ENCODE measurements at regions not wholly inside any gene's neighbourhood (a gene's known extent, or its start where the extent isn't known, plus 50 kb on each side); places are given as distances from the start of the nearest gene placed in this dataset.

- TF ChIP-seq, protein P1, sequence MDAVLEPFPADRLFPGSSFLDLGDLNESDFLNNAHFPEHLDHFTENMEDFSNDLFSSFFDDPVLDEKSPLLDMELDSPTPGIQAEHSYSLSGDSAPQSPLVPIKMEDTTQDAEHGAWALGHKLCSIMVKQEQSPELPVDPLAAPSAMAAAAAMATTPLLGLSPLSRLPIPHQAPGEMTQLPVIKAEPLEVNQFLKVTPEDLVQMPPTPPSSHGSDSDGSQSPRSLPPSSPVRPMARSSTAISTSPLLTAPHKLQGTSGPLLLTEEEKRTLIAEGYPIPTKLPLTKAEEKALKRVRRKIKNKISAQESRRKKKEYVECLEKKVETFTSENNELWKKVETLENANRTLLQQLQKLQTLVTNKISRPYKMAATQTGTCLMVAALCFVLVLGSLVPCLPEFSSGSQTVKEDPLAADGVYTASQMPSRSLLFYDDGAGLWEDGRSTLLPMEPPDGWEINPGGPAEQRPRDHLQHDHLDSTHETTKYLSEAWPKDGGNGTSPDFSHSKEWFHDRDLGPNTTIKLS (IDR thresholded peaks at IDR 0.05; ENCODE audit: borderline replicate concordance, low read depth): no peak
These were observed 61.8 kb upstream of the DCC start (continued) for GRCh38 chr18:52278191-52278590.

DNA sequence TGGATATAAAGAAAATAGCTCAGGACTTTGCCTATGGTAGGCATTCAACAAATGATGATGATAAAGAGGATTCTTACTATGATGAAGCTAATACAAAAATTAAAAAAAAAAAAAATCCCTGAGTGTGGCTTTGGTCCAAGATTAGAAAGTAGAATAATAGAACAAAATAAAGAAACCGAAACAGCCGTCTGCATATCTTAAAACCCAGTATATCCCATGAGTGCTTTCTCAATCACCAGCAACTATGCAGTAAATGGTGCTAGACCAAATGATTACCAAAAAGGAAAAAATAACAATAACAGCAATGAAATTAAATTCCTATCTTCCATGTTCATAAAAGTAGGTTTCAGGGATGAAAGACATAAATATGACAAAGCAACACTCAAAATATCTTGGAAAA lies 59.3 kb upstream of the DCC start:
- POLR2A ChIA-PET: no interaction called here
- WGBS (ENCODE audit: insufficient coverage, low coverage, missing lambda C conversion rate): 0% methylated on average over 2 of the region's 2 CpGs
- intact Hi-C loops (cut with micrococcal nuclease) (no loop called here), in situ Hi-C loops (cut with MboI) (loop anchor here (25.0 kb wide), 1 partner anchor 1168 kb away; no protein-coding TSS in a partner anchor)
- Histone ChIP-seq H3K9ac (ENCODE audit: insufficient read depth in 1 of 2, low read depth in 2 of 2, low read length in 2 of 2) (no peak overlapping the region), H3K36me3 (ENCODE audit: control insufficient read depth, insufficient read depth, low read length) (no peaks in the 10 kb centered on the region), H3K9me1 (ENCODE audit: control insufficient read depth, insufficient read depth, low read length) (no peaks in the 10 kb centered on the region), H3K4me1 (replicated peaks in 1 of 2; ENCODE audit: control insufficient read depth in 2 of 2, insufficient read depth in 2 of 2, low read length in 2 of 2) (no peaks in the 10 kb centered on the region), H3K9me3 (replicated peaks; ENCODE audit: control insufficient read depth, insufficient read depth, low read depth, low read length) (no peaks in the 10 kb centered on the region), H3K27me3 (ENCODE audit: control insufficient read depth in 2 of 2, insufficient read depth in 2 of 2, low read length in 2 of 2) (no peaks in the 10 kb centered on the region), H3K27ac (ENCODE audit: extremely low read depth, low read depth, low read length) (no peak overlapping the region), H3K4me3 (no peak overlapping the region), H3K4me2 (ENCODE audit: insufficient read depth, low read length) (no peak overlapping the region), H2AFZ (ENCODE audit: low read depth, low read length) (no peak overlapping the region), H4K20me1 (replicated peaks; ENCODE audit: control insufficient read depth, insufficient read depth, low read length) (no peaks in the 10 kb centered on the region), H3K79me2 (ENCODE audit: control insufficient read depth, insufficient read depth, low read length) (no peaks in the 10 kb centered on the region)
- no peak for DNase-seq (ENCODE audit: extremely low read depth in 1 of 4, low spot score in 3 of 4)
- no peak for FAIRE-seq
- CTCF ChIA-PET (ENCODE audit: low intra/inter-chr PET ratio): no interaction called here
- TF ChIP-seq ZNF436 (CRISPR knock-in tag; IDR thresholded peaks at IDR 0.05) (no peak), MED1 (CRISPR knock-in tag; IDR thresholded peaks at IDR 0.05; ENCODE audit: borderline replicate concordance) (no peak), CXXC5 (CRISPR knock-in tag; IDR thresholded peaks at IDR 0.05) (no peak), ZNF511 (CRISPR knock-in tag; IDR thresholded peaks at IDR 0.05) (no peak)
- no TSS peak for BruUV-seq (replicated peaks)
- ATAC-seq: no peak

Measured in K562 (cell line).